GM13977 (cell line): ENCODE measurements at regions not wholly inside any gene's neighbourhood (a gene's known extent, or its start where the extent isn't known, plus 50 kb on each side); places are given as distances from the start of the nearest gene placed in this dataset.

Source experiments
- DNase-seq: peaks from one replicate; pipeline ENCODE4 v3.0.0; 2012; ENCODE audit warnings: low spot score
- in situ Hi-C: fragments of 300-500 bp; cut with MboI; formaldehyde crosslinking; loops from one replicate; pipeline ENCODE4 v1.12.0; 2022; ENCODE audit warnings: low sequenced_read_pairs, low pct_unique_long_range_greater_than_20kb, mixed read lengths, inconsistent platforms; ENCODE audit not compliant: unreplicated experiment
- TF ChIP-seq, protein P1 (sequence below): IDR thresholded peaks from 2 replicates; pipeline ENCODE4 v1.5.1; 2012; ENCODE audit warnings: mild to moderate bottlenecking, control low read depth; ENCODE audit not compliant: insufficient read depth; ENCODE audit errors: extremely low read depth, missing control alignments

DNA sequence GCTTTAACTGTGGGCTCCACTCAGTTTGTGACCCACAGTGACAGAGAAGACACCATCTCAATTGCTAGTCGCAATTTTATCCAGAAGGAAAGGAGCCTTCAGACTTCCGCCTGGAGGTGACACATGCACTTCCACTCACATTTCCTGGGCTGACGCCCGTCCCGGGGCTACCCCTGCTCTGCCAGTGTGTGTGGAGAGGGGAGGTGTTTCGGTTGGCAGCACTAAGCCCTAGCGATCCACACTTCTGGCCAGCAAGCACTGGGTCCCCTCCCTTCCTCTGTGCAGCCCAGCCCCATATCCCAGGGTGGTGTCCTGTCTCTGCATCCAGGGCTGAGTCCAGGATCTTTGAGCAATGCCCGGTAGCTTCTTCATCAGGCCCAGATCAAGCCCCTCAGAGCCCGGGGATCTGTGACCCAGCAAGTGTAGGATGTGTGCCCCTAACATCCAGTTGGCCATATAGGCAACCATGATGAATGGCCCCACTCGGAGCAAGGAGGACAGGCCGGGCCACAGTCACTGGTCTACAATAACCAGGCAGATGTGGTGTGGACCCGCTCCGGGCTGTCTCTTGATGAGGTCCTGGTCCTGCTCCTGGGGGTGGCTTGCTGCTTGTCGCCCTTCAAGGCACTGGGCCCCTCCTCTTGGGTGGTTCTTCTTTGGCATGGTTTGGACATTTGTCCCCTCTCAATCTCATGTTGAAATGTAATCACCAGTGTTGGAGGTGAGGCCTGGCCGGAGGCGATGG is 141.9 kb upstream of the SPACA7 start:
- TF ChIP-seq, protein P1, sequence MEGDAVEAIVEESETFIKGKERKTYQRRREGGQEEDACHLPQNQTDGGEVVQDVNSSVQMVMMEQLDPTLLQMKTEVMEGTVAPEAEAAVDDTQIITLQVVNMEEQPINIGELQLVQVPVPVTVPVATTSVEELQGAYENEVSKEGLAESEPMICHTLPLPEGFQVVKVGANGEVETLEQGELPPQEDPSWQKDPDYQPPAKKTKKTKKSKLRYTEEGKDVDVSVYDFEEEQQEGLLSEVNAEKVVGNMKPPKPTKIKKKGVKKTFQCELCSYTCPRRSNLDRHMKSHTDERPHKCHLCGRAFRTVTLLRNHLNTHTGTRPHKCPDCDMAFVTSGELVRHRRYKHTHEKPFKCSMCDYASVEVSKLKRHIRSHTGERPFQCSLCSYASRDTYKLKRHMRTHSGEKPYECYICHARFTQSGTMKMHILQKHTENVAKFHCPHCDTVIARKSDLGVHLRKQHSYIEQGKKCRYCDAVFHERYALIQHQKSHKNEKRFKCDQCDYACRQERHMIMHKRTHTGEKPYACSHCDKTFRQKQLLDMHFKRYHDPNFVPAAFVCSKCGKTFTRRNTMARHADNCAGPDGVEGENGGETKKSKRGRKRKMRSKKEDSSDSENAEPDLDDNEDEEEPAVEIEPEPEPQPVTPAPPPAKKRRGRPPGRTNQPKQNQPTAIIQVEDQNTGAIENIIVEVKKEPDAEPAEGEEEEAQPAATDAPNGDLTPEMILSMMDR: no peak
- DNase-seq: no peak
- in situ Hi-C loops: no loop called here

DNA sequence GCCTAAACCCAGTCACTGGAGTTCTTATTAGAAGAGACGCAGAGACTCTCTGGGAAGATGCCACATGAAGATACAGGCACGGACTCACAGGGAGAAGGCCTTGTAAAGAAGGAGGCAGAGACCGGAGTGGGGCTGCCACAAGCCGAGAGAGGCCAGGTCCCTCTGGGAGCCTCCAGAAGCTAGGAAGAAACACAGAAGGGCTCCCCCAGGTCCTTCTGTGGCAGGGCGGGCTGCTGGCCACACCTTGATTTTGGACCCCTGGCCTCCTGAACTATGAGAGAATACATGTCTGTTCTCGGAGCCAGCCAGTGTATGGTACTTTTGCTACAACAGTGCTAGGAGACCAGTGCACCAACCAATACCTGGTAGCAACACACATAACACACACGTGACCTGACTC is 140.1 kb upstream of the SPACA7 start:
- in situ Hi-C loops: no loop called here
- TF ChIP-seq, protein P1: no peak
- no peak for DNase-seq

DNA sequence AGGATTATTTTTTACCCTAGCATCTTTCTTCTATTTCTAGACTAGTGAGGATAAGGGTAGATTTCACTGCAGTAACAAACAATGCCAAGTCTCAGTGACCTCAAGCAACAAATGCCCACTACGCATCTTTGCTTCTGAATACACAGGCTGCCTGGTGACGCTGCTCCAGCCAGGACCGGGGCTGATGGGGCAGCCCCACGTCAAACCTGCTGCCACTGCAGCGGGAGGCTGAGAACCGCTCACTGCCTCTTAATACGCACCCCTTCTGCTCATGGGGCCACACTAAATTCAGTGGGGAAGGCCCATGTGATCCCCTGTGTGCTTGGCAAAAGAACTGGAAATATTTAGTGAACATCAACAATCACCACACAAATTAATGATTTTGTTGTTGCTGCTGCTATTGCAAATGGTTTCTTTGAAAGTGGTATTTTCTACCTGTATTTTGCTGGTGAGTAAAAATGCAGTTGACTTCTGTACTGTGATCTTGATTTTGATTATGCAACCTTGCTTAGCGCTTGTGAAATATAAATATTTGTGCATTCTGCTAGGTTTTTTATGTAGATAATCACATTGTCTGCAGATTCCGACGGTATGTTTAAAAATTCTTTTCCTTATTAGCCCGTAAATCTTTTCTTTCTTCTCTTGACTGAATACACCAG is 139.5 kb upstream of the SPACA7 start:
- TF ChIP-seq, protein P1: no peak
- no peak for DNase-seq
- in situ Hi-C loops: no loop called here

DNA sequence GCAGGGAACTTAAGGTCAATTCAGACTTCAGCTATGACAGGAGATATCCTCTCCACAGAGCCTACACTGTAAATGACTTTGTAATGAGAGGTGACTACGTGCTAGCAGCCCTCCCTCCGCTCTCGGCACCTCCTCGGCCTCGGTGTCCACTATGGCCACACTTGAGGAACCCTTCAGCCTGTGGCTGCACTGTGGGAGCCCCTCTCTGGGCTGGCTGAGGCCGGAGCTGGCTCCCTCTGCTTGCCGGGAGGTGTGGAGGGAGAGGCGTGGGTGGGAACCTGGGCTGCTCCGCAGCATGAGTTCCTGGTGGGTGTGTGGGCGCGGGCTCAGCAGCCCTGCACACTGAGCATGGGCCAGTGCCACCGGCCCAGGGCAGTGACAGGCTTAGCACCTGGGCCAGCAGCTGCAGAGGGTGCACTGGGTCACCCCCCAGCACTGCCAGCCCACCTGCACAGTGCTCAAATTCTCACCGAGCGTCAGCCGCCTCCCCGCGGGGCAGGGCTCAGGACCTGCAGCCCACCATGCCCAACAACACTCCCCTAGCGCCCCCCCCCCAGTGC is 137.6 kb upstream of the SPACA7 start:
- TF ChIP-seq, protein P1: no peak
- in situ Hi-C loops: no loop called here
- no peak for DNase-seq

DNA sequence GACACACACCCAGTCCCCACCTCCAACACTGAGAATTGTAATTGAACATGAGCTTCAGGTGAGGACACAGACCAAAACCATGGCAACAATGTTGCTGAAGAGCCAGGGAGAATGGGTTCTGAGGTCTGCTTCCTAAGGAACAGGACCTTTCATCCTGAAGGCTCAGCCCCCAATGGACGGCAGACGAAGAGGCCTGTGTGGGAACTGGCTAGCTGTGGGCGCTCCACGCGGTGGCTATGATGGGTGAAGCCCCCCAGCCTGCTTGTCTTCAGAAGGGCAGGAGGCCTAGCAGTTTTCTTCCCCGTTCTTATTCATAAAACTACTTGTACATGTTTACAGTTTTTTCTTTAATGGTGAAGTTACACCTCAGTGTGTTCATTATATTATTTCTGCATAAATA is 136.1 kb upstream of the SPACA7 start:
- no peak for DNase-seq
- in situ Hi-C loops: no loop called here
- TF ChIP-seq, protein P1: no peak

DNA sequence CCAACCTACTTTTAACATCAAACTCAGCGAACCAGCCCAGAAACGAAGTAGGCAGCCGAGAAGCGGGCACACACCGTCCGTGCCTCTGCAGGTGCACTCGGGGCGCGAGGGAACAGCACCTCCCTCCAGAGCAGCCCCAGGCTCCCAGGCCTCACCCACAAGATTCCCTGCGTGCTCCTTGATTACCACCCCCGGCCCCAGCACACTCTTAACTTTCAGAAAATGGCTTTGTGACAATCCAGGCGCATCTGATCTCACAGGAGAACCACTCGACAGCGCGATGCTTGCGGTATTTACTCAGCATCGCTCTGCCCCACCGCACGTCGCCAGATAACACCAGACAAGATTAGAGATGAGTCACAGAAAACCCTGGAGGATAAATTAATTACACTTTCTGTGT is 134.9 kb upstream of the SPACA7 start:
- TF ChIP-seq, protein P1: no peak
- no peak for DNase-seq
- in situ Hi-C loops: no loop called here
